ENCODE measurements at regions not wholly inside any gene's neighbourhood (a gene's known extent, or its start where the extent isn't known, plus 50 kb on each side); places are given as distances from the start of the nearest gene placed in this dataset.

- H3K36me3 Mint-ChIP-seq: no peaks in the 10 kb centered on the region
- H3K27ac Mint-ChIP-seq: no peak overlapping the region
- DNase-seq (ENCODE audit: low spot score) (no peak), ATAC-seq (no peak)
- H3K4me3 Mint-ChIP-seq: no peak overlapping the region
- H3K27me3 Mint-ChIP-seq (ENCODE audit: low read depth): peaks cover 3% of the 10 kb centered on the region; the same call in 1 of the 2 replicates
- POLR2A ChIA-PET: no interaction called here
- CTCF ChIA-PET: no interaction called here
- TF ChIP-seq GABPB1 (CRISPR knock-in tag; IDR thresholded peaks at IDR 0.05) (no peak), SP1 (CRISPR knock-in tag; conservative IDR thresholded peaks at IDR 0.05) (no peak), CREB1 (CRISPR knock-in tag; IDR thresholded peaks at IDR 0.05) (no peak), ERG (CRISPR knock-in tag; IDR thresholded peaks at IDR 0.05) (no peak), FOXP4 (CRISPR knock-in tag; IDR thresholded peaks at IDR 0.05) (no peak)
- peaks cover 8% of the 10 kb centered on the region for H3K4me1 Mint-ChIP-seq
- peaks cover 3% of the 10 kb centered on the region; the same call in 1 of the 2 replicates for H3K9me3 Mint-ChIP-seq
Measured at GRCh38 chr5:117183326-117183725, 608.7 kb upstream of the SEMA6A start.

GRCh38 chr5:117182104-117182503 lies 607.5 kb upstream of the SEMA6A start:
- ATAC-seq: no peak
- Mint-ChIP-seq H3K4me1 (peaks cover 3% of the 10 kb centered on the region; the same call in 1 of the 2 replicates), H3K9me3 (peaks cover 3% of the 10 kb centered on the region; the same call in 1 of the 2 replicates), H3K27me3 (ENCODE audit: low read depth) (peaks cover 3% of the 10 kb centered on the region; the same call in 1 of the 2 replicates), H3K36me3 (no peaks in the 10 kb centered on the region), H3K27ac (no peak overlapping the region), H3K4me3 (no peak overlapping the region)
- ChIA-PET CTCF (no interaction called here), POLR2A (no interaction called here)
- TF ChIP-seq ZSCAN18 (CRISPR knock-in tag; IDR thresholded peaks at IDR 0.05) (no peak), RORB (CRISPR knock-in tag; IDR thresholded peaks at IDR 0.05) (no peak), TEAD1 (CRISPR knock-in tag; IDR thresholded peaks at IDR 0.05) (no peak), FOXP1 (CRISPR knock-in tag; IDR thresholded peaks at IDR 0.05; ENCODE audit: borderline replicate concordance) (no peak), NR2C2 (CRISPR knock-in tag; IDR thresholded peaks at IDR 0.05) (no peak), E2F4 (CRISPR knock-in tag; IDR thresholded peaks at IDR 0.05; ENCODE audit: borderline replicate concordance, low read depth) (no peak), AFF4 (CRISPR knock-in tag; IDR thresholded peaks at IDR 0.05; ENCODE audit: borderline replicate concordance) (no peak), HMGXB4 (CRISPR knock-in tag; IDR thresholded peaks at IDR 0.05) (no peak), ELF4 (CRISPR knock-in tag; IDR thresholded peaks at IDR 0.05; ENCODE audit: low read depth) (no peak), RELA (CRISPR knock-in tag; IDR thresholded peaks at IDR 0.05; ENCODE audit: borderline replicate concordance) (no peak)
- no peak for DNase-seq (ENCODE audit: low spot score)
